ENCODE measurements at regions not wholly inside any gene's neighbourhood (a gene's known extent, or its start where the extent isn't known, plus 50 kb on each side); places are given as distances from the start of the nearest gene placed in this dataset.

GRCh38 chr2:64760128-64760527 lies 106.4 kb upstream of the SERTAD2 start:
- ChIA-PET POLR2A (interaction anchor here (0.6 to 7.1 kb wide), 2 partner anchors 8 to 61 kb away, joined by 3 to 71 read pairs; no protein-coding TSS in a partner anchor), CTCF (interaction anchor here (0.7 to 1.0 kb wide), 2 partner anchors 28 to 108 kb away, joined by 3 to 4 read pairs; no protein-coding TSS in a partner anchor)
- intact Hi-C loops (cut with micrococcal nuclease), result no loop called here
- H3K9me3 Mint-ChIP-seq (ENCODE audit: unreplicated experiment), result no peaks in the 10 kb centered on the region
- H3K27me3 Mint-ChIP-seq (ENCODE audit: insufficient read depth, unreplicated experiment), result no peaks in the 10 kb centered on the region
- no TSS peak for BruUV-seq (replicated peaks)
- no peak overlapping the region for H3K27ac Mint-ChIP-seq (ENCODE audit: low read depth, unreplicated experiment)
- H3K4me1 Mint-ChIP-seq (ENCODE audit: insufficient read depth, unreplicated experiment), result no peaks in the 10 kb centered on the region
- H3K4me3 Mint-ChIP-seq (ENCODE audit: unreplicated experiment), result no peak overlapping the region
- TF ChIP-seq CTCF (IDR thresholded peaks at IDR 0.05; ENCODE audit: unreplicated experiment), result no peak
- no peaks in the 10 kb centered on the region for H3K36me3 Mint-ChIP-seq (ENCODE audit: insufficient read depth, unreplicated experiment)
- DNase-seq (ENCODE audit: unreplicated experiment), result no peak

GRCh38 chr2:64762301-64762997 lies 108.7 kb upstream of the SERTAD2 start:
- H3K27me3 Mint-ChIP-seq (ENCODE audit: insufficient read depth, unreplicated experiment), result no peaks in the 10 kb centered on the region
- H3K36me3 Mint-ChIP-seq (ENCODE audit: insufficient read depth, unreplicated experiment), result no peaks in the 10 kb centered on the region
- H3K4me1 Mint-ChIP-seq (ENCODE audit: insufficient read depth, unreplicated experiment), result peaks cover 3% of the 10 kb centered on the region
- ChIA-PET CTCF (interaction anchor here (0.5 to 1.7 kb wide), 5 partner anchors 10 to 109 kb away, joined by 3 to 5 read pairs (median 3); partner anchors contain the start of gene SERTAD2), POLR2A (interaction anchor here (1.0 to 7.1 kb wide), 7 partner anchors 10 to 239 kb away, joined by 3 to 71 read pairs (median 4); no protein-coding TSS in a partner anchor)
- no TSS peak for BruUV-seq (replicated peaks)
- H3K4me3 Mint-ChIP-seq (ENCODE audit: unreplicated experiment), result no peak overlapping the region
- H3K9me3 Mint-ChIP-seq (ENCODE audit: unreplicated experiment), result no peaks in the 10 kb centered on the region
- TF ChIP-seq CTCF (IDR thresholded peaks at IDR 0.05; ENCODE audit: unreplicated experiment), result no peak
- H3K27ac Mint-ChIP-seq (ENCODE audit: low read depth, unreplicated experiment), result no peak overlapping the region
- DNase-seq (ENCODE audit: unreplicated experiment), result no peak
- intact Hi-C loops (cut with micrococcal nuclease), result no loop called here

- Mint-ChIP-seq H3K27me3 (ENCODE audit: insufficient read depth, unreplicated experiment) (no peaks in the 10 kb centered on the region), H3K36me3 (ENCODE audit: insufficient read depth, unreplicated experiment) (no peaks in the 10 kb centered on the region), H3K4me1 (ENCODE audit: insufficient read depth, unreplicated experiment) (peaks cover 8% of the 10 kb centered on the region), H3K9me3 (ENCODE audit: unreplicated experiment) (no peaks in the 10 kb centered on the region), H3K27ac (ENCODE audit: low read depth, unreplicated experiment) (no peak overlapping the region), H3K4me3 (ENCODE audit: unreplicated experiment) (no peak overlapping the region)
- BruUV-seq (replicated peaks), result no TSS peak
- TF ChIP-seq CTCF (IDR thresholded peaks at IDR 0.05; ENCODE audit: unreplicated experiment), result no peak
- intact Hi-C loops (cut with micrococcal nuclease), result no loop called here
- ChIA-PET POLR2A (interaction anchor here (1.0 to 7.1 kb wide), 2 partner anchors 11 to 97 kb away, joined by 4 to 71 read pairs; no protein-coding TSS in a partner anchor), CTCF (interaction anchor here (0.6 to 1.7 kb wide), 4 partner anchors 12 to 109 kb away, joined by 3 to 5 read pairs (median 3); partner anchors contain the start of gene SERTAD2)
- no peak for DNase-seq (ENCODE audit: unreplicated experiment)
Measured at GRCh38 chr2:64763126-64763525, 109.4 kb upstream of the SERTAD2 start.

GRCh38 chr2:64765160-64765805 lies 111.6 kb upstream of the SERTAD2 start:
- Mint-ChIP-seq H3K4me1 (ENCODE audit: insufficient read depth, unreplicated experiment) (peaks cover 21% of the 10 kb centered on the region), H3K4me3 (ENCODE audit: unreplicated experiment) (no peak overlapping the region), H3K36me3 (ENCODE audit: insufficient read depth, unreplicated experiment) (no peaks in the 10 kb centered on the region), H3K9me3 (ENCODE audit: unreplicated experiment) (no peaks in the 10 kb centered on the region), H3K27ac (ENCODE audit: low read depth, unreplicated experiment) (no peak overlapping the region), H3K27me3 (ENCODE audit: insufficient read depth, unreplicated experiment) (no peaks in the 10 kb centered on the region)
- DNase-seq (ENCODE audit: unreplicated experiment), result no peak
- ChIA-PET POLR2A (interaction anchor here (0.7 to 7.1 kb wide), 4 partner anchors 10 to 111 kb away, joined by 3 to 71 read pairs (median 6); partner anchors contain the start of gene SERTAD2), CTCF (interaction anchor here (0.7 kb wide), 1 partner anchor 37 kb away, joined by 4 read pairs; no protein-coding TSS in a partner anchor)
- no peak for TF ChIP-seq CTCF (IDR thresholded peaks at IDR 0.05; ENCODE audit: unreplicated experiment)
- no TSS peak for BruUV-seq (replicated peaks)
- intact Hi-C loops (cut with micrococcal nuclease), result no loop called here
